SK-N-DZ (cell line): ENCODE measurements at regions not wholly inside any gene's neighbourhood (a gene's known extent, or its start where the extent isn't known, plus 50 kb on each side); places are given as distances from the start of the nearest gene placed in this dataset.
A peak's percentile ranks its signal among the peaks of the same experiment; 100 is the strongest.

Source experiments
- DNase-seq: peaks from one replicate; pipeline ENCODE4 v3.0.0-alpha.2; 2015; ENCODE audit warnings: low spot score

- no peak for DNase-seq
Measured at GRCh38 chr13:69571606-69572323, 535.9 kb upstream of the ATXN8OS start.

GRCh38 chr13:69567514-69567913, 540.1 kb upstream of the ATXN8OS start:
- DNase-seq, result no peak

- DNase-seq, result no peak
Measured at GRCh38 chr13:69566104-69566716, 541.4 kb upstream of the ATXN8OS start.

- peak; percentile 93 for DNase-seq
Measured at GRCh38 chr13:69565334-69565733, 542.3 kb upstream of the ATXN8OS start.

- no peak for DNase-seq
Measured at GRCh38 chr13:69556540-69557196, 551.0 kb upstream of the ATXN8OS start.

- peak; percentile 59 for DNase-seq
Measured at GRCh38 chr13:69553976-69554375, 553.6 kb upstream of the ATXN8OS start.

GRCh38 chr13:69551193-69551592, 556.4 kb upstream of the ATXN8OS start:
- DNase-seq, result no peak

- no peak for DNase-seq
Measured at GRCh38 chr13:69547780-69548179, 559.8 kb upstream of the ATXN8OS start.

GRCh38 chr13:69545551-69545950, 562.1 kb upstream of the ATXN8OS start:
- no peak for DNase-seq

- DNase-seq, result no peak
Measured at GRCh38 chr13:69524459-69525150, 583.0 kb upstream of the ATXN8OS start.

- no peak for DNase-seq
Measured at GRCh38 chr13:69496981-69497380, 610.6 kb upstream of the ATXN8OS start.

GRCh38 chr13:69495096-69495495, 612.5 kb upstream of the ATXN8OS start:
- DNase-seq, result no peak

GRCh38 chr13:69487576-69487975, 620.0 kb upstream of the ATXN8OS start:
- DNase-seq, result no peak

- DNase-seq, result no peak
Measured at GRCh38 chr13:69485991-69486592, 621.5 kb upstream of the ATXN8OS start.

GRCh38 chr13:69477451-69477850, 630.2 kb upstream of the ATXN8OS start:
- DNase-seq, result no peak

- DNase-seq, result no peak
Measured at GRCh38 chr13:69474011-69474685, 633.5 kb upstream of the ATXN8OS start.

GRCh38 chr13:69468624-69469023, 639.0 kb upstream of the ATXN8OS start:
- no peak for DNase-seq

- no peak for DNase-seq
Measured at GRCh38 chr13:69461397-69461796, 646.2 kb upstream of the ATXN8OS start.

- DNase-seq, result no peak
Measured at GRCh38 chr13:69459346-69459745, 648.3 kb upstream of the ATXN8OS start.

GRCh38 chr13:69458013-69458412, 649.6 kb upstream of the ATXN8OS start:
- DNase-seq, result peak; percentile 35

GRCh38 chr13:69450245-69450644, 657.4 kb upstream of the ATXN8OS start:
- no peak for DNase-seq
